ENCODE measurements at regions not wholly inside any gene's neighbourhood (a gene's known extent, or its start where the extent isn't known, plus 50 kb on each side); places are given as distances from the start of the nearest gene placed in this dataset.

DNA sequence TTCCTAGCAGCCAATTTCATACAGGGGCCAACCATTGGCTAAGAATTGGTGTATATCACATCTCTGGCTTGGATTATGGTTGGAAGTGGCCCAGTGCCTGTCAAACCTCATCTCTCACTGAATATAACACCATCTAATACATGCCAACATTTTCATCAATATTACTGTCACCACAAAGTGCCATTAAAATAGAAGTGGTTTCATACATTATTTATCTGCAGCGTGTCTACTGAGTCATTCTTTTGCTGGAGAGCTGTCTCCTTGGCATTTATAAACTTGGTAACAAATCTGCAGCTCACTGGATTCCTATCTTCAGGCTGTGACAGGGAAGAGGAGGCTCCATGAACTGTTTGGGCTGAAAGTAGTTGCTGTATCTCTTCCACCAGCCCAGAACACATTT is 70.9 kb downstream of the PTTG1 start:
- no peak for DNase-seq

More for the DNA sequence above, 70.9 kb downstream of the PTTG1 start:
- Histone ChIP-seq H3K9me2 (no peaks in the 10 kb centered on the region), H3F3A (replicated peaks; ENCODE audit: insufficient read depth) (no peaks in the 10 kb centered on the region), H3K27ac (ENCODE audit: low read depth in 2 of 2, low read length in 1 of 2) (0 out of 4 replicates have a peak overlapping the region, but pooled peaks of 1 of the 2 experiments have one; percentile 1), H3K4me1 (ENCODE audit: control insufficient read depth in 1 of 2, insufficient read depth in 2 of 2, low read depth in 1 of 2, low read length in 1 of 2) (no peaks in the 10 kb centered on the region), H3K9ac (no peak overlapping the region), H3K79me2 (ENCODE audit: insufficient read depth) (no peaks in the 10 kb centered on the region), H2AFZ (ENCODE audit: low read depth) (no peak overlapping the region), H4K20me1 (ENCODE audit: insufficient read depth) (no peaks in the 10 kb centered on the region), H3K9me3 (no peaks in the 10 kb centered on the region), H3K36me3 (replicated peaks in 1 of 2; ENCODE audit: control insufficient read depth in 1 of 2, insufficient read depth in 2 of 2, low read length in 1 of 2) (no peaks in the 10 kb centered on the region), H3K4me2 (no peak overlapping the region), H3K27me3 (ENCODE audit: insufficient read depth) (no peaks in the 10 kb centered on the region), H3K4me3 (ENCODE audit: low read depth in 2 of 2, low read length in 1 of 2) (no peak overlapping the region)
- ChIA-PET CTCF (no interaction called here), POLR2A (no interaction called here)
- 6% methylated on average over 1 of the region's 1 CpG for WGBS (ENCODE audit: low lambda C conversion rate)
- TF ChIP-seq FOXM1 (IDR thresholded peaks at IDR 0.05; ENCODE audit: low read depth) (no peak), POLR2AphosphoS5 (IDR thresholded peaks at IDR 0.05; ENCODE audit: low read depth, low read length) (peak; percentile 50; the same call in 1 of the 2 replicates), TEAD4 (IDR thresholded peaks at IDR 0.05; ENCODE audit: borderline replicate concordance, insufficient read depth) (peak; percentile 76; the same call in 1 of the 2 replicates), RCOR1 (IDR thresholded peaks at IDR 0.05; ENCODE audit: low read length) (no peak), MAX (IDR thresholded peaks at IDR 0.05; ENCODE audit: low read depth) (peak; percentile 24; the same call in 1 of the 2 replicates), CTCF (IDR thresholded peaks at IDR 0.05) (no peak), TCF12 (IDR thresholded peaks at IDR 0.05) (peak; percentile 88), TAF1 (IDR thresholded peaks at IDR 0.05; ENCODE audit: borderline replicate concordance, low read depth, low read length) (no peak), MEF2A (IDR thresholded peaks at IDR 0.05; ENCODE audit: borderline replicate concordance, low read depth) (no peak), RAD21 (IDR thresholded peaks at IDR 0.05; ENCODE audit: low read length) (no peak), FOSL2 (IDR thresholded peaks at IDR 0.05; ENCODE audit: borderline replicate concordance, low read depth) (peak; percentile 68), NFIC (IDR thresholded peaks at IDR 0.05; ENCODE audit: borderline replicate concordance) (peak; percentile 80), EP300 (IDR thresholded peaks at IDR 0.05; ENCODE audit: borderline replicate concordance in 1 of 2, low read depth in 1 of 2, low read length in 1 of 2) (peak in 1 of 2 experiments; percentile 81; a peak in 2 of 4 replicates), JUND (IDR thresholded peaks at IDR 0.05) (peak; percentile 84)
- TF ChIP-seq, protein P1, sequence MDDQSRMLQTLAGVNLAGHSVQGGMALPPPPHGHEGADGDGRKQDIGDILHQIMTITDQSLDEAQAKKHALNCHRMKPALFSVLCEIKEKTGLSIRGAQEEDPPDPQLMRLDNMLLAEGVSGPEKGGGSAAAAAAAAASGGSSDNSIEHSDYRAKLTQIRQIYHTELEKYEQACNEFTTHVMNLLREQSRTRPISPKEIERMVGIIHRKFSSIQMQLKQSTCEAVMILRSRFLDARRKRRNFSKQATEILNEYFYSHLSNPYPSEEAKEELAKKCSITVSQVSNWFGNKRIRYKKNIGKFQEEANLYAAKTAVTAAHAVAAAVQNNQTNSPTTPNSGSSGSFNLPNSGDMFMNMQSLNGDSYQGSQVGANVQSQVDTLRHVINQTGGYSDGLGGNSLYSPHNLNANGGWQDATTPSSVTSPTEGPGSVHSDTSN (IDR thresholded peaks at IDR 0.05), result peak; percentile 97
- TF ChIP-seq, protein P2, sequence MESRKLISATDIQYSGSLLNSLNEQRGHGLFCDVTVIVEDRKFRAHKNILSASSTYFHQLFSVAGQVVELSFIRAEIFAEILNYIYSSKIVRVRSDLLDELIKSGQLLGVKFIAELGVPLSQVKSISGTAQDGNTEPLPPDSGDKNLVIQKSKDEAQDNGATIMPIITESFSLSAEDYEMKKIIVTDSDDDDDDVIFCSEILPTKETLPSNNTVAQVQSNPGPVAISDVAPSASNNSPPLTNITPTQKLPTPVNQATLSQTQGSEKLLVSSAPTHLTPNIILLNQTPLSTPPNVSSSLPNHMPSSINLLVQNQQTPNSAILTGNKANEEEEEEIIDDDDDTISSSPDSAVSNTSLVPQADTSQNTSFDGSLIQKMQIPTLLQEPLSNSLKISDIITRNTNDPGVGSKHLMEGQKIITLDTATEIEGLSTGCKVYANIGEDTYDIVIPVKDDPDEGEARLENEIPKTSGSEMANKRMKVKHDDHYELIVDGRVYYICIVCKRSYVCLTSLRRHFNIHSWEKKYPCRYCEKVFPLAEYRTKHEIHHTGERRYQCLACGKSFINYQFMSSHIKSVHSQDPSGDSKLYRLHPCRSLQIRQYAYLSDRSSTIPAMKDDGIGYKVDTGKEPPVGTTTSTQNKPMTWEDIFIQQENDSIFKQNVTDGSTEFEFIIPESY (IDR thresholded peaks at IDR 0.05; ENCODE audit: borderline replicate concordance, low read depth), result peak; percentile 79; the same call in 1 of the 2 replicates
